Adrenal gland (tissue), 9 donors: ENCODE measurements at regions not wholly inside any gene's neighbourhood (a gene's known extent, or its start where the extent isn't known, plus 50 kb on each side); places are given as distances from the start of the nearest gene placed in this dataset.

ENCODE experiments used
- DNase-seq, 7 donors: peaks; one replicate each; pipeline ENCODE4 v3.0.0-alpha.2; 2019 to 2020
- H3K27ac ChIP-seq, 5 donors: fragments of 200-600 bp; sonication (generic) in 4 of 5; 1 replicate in 3 of 5; 2 replicates in 2 of 5; pipeline versions ENCODE4 v1.5.1 to v1.8.0; 2016 to 2020; ENCODE audit warnings: mild to moderate bottlenecking in 1 of 5
- H3K27me3 ChIP-seq: fragments of 200-600 bp; 2 replicates; pipeline ENCODE4 v1.8.0; 2021
- H3K36me3 ChIP-seq, 2 donors: fragments of 200-600 bp; replicated peaks in 1 of 2; 1 replicate in 1 of 2; 2 replicates in 1 of 2; pipeline versions ENCODE4 v1.5.1 to v1.8.0; 2018 to 2022
- H3K4me1 ChIP-seq, 2 donors: fragments of 200-600 bp; replicated peaks in 1 of 2; 1 replicate in 1 of 2; 2 replicates in 1 of 2; pipeline versions ENCODE4 v1.5.1 to v1.8.0; 2018 to 2021
- H3K4me3 ChIP-seq, 4 donors: fragments of 200-600 bp; sonication (generic) in 3 of 4; one replicate each; pipeline ENCODE4 v1.5.1; 2016 to 2018
- H3K9me3 ChIP-seq, 3 donors: fragments of 200-600 bp; sonication (generic) in 1 of 3; replicated peaks in 1 of 3; 1 replicate in 2 of 3; 2 replicates in 1 of 3; pipeline versions ENCODE4 v1.5.1 to v1.8.0; 2016 to 2021
- POLR2A ChIP-seq, 2 donors: fragments of 450-650 bp; IDR thresholded peaks; one replicate each; pipeline ENCODE4 v1.6.1; 2017; ENCODE audit warnings: antibody characterized with exemption in 2 of 2, mild to moderate bottlenecking in 2 of 2, moderate library complexity in 1 of 2
- WGBS, 4 donors: extraction: QIAGEN DNeasy Blood & Tissue Kit in 2 of 4; methylation state at CpG; one replicate each; pipeline versions ENCODE4 v1.1.5 to v1.1.7; 2013 to 2017; 5-methylcytosine and 5-hydroxymethylcytosine counted together
- intact Hi-C, 2 donors: fragments of 100-400 bp; cut with DNase I; formaldehyde crosslinking; loops; one replicate each; pipeline versions ENCODE4 v1.14.1 to v1.15.0; 2022 to 2023
- TF ChIP-seq, protein P1 (sequence below), 6 experiments: fragments of 450-650 bp in 4 of 6; fragments of 200-600 bp in 2 of 6; sonication (generic) in 1 of 6; IDR thresholded peaks; 1 replicate in 5 of 6; 2 replicates in 1 of 6; pipeline versions ENCODE4 v1.5.1 to v1.8.0; 2016 to 2021; ENCODE audit warnings: antibody characterized with exemption in 6 of 6, mild to moderate bottlenecking in 2 of 6, moderate library complexity in 1 of 6
- donor health status: healthy with polysubstance abuse.
- donor health status: Bipolar disorder and iron deficiency.
- donor health status: DM: yes; HTN: yes; CAD: no.
- donor health status: DM: no; HTN: no; CAD: no.
- donor health status: DM: no; HTN: no; CAD: no.

DNA sequence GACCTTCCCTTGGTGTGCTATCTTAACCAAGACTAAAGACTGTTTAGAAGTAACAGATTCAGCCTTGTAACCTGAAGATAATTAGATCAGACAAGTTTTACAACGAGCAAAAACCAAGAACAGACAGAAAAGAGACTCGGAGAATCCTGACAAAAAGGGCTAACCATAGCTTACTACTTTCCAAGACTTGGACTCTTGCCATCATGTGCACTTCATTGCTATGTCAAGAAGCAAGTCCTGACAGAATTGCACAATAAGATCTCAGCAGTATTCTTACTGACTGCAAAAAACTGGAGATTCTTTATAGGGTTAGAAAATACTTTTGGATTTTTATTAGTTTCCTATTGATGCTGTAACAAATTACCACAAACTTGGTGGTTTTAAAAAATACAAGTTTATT is 1539.0 kb upstream of the NUDT12 start:
- DNase-seq = no peak
- Histone ChIP-seq H3K36me3 (no peaks in the 10 kb centered on the region), H3K4me3 (no peak overlapping the region), H3K4me1 (no peaks in the 10 kb centered on the region), H3K27me3 (no peaks in the 10 kb centered on the region), H3K27ac (no peak overlapping the region), H3K9me3 (no peaks in the 10 kb centered on the region)
- intact Hi-C loops = no loop called here
- 41 to 59% (median 43%) methylated on average over 2 of the region's 2 CpGs for WGBS, 4 donors
- TF ChIP-seq POLR2A (IDR thresholded peaks at IDR 0.05) = no peak
- TF ChIP-seq, protein P1, sequence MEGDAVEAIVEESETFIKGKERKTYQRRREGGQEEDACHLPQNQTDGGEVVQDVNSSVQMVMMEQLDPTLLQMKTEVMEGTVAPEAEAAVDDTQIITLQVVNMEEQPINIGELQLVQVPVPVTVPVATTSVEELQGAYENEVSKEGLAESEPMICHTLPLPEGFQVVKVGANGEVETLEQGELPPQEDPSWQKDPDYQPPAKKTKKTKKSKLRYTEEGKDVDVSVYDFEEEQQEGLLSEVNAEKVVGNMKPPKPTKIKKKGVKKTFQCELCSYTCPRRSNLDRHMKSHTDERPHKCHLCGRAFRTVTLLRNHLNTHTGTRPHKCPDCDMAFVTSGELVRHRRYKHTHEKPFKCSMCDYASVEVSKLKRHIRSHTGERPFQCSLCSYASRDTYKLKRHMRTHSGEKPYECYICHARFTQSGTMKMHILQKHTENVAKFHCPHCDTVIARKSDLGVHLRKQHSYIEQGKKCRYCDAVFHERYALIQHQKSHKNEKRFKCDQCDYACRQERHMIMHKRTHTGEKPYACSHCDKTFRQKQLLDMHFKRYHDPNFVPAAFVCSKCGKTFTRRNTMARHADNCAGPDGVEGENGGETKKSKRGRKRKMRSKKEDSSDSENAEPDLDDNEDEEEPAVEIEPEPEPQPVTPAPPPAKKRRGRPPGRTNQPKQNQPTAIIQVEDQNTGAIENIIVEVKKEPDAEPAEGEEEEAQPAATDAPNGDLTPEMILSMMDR (IDR thresholded peaks at IDR 0.05) = no peak

DNA sequence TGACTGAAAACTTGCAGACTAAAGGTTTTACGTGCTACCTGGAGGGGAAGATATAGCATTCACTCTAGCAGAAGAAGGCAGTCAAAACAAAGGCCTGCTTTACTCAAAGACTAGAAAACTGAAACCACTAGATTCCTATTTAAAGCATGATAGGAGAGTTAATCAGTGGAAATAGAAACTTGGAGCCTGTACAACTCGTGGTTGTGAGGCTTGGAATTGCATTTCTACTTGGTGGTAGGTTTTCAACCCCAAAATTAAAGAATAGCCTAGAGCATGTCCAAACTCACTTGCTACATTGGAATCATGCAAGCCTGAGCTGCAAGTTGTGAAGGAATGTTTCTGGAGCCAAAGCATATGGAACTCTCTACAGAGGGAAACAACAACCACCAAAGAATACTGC is 1526.4 kb upstream of the NUDT12 start:
- Histone ChIP-seq H3K36me3 (no peaks in the 10 kb centered on the region), H3K9me3 (no peaks in the 10 kb centered on the region), H3K4me1 (no peaks in the 10 kb centered on the region), H3K27ac (no peak overlapping the region), H3K4me3 (no peak overlapping the region), H3K27me3 (no peaks in the 10 kb centered on the region)
- TF ChIP-seq, protein P1 (IDR thresholded peaks at IDR 0.05) = no peak
- TF ChIP-seq POLR2A (IDR thresholded peaks at IDR 0.05) = no peak
- intact Hi-C loops = no loop called here
- no peak for DNase-seq
- WGBS, 4 donors = 47 to 66% (median 57%) methylated on average over 2 of the region's 2 CpGs

DNA sequence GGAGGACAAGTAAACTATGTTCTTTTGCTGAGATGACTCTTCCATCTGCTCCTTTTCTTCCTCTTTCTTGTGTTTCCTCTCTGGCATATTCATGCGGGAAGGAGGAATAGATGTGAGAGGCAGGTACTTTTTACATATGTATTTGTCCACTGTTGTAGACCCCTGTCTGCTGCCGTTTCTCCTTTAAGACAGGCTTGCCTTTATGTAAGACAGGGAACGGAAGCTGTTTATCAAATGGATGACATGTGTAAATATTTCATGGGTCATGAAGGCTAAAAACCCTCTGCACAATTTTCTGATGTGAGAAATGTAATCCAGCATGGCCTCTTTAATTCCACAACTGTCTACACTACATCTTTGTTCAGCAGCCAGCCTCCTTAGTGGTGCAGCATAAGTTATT is 1525.5 kb upstream of the NUDT12 start:
- no peak for TF ChIP-seq POLR2A (IDR thresholded peaks at IDR 0.05)
- TF ChIP-seq, protein P1 (IDR thresholded peaks at IDR 0.05) = no peak
- no peak for DNase-seq
- H3K9me3 ChIP-seq = no peaks in the 10 kb centered on the region
- no peaks in the 10 kb centered on the region for H3K36me3 ChIP-seq
- WGBS, 4 donors = 28 to 42% (median 34%) methylated on average over 3 of the region's 3 CpGs
- no peak overlapping the region for H3K27ac ChIP-seq
- H3K27me3 ChIP-seq = no peaks in the 10 kb centered on the region
- no peaks in the 10 kb centered on the region for H3K4me1 ChIP-seq
- intact Hi-C loops = no loop called here
- H3K4me3 ChIP-seq = no peak overlapping the region

DNA sequence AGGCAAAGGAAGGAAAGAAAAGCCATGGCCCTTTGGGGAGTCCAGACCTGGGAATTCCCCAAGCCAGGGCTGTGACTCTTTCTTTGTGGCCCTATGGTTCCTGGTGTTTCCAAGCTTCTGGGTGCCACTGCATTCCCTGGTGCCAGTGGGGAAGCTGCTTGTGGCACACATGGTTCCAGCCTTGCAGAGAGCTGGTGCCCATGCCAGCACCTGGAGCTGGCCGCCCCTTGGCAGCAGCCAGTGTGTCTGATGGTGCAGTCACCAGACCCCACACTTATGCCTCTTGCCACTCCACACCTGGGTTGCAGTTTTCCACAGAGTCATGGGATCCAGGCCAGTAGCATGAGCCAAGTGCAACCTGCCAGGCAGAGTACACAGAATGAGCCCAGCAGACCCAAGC is 1495.3 kb upstream of the NUDT12 start:
- WGBS, 4 donors = 79 to 100% (median 84%) methylated on average over 1 of the region's 1 CpG; no CpG with 5 or more reads in 1 of the 4 donors

More for the DNA sequence above, 1495.3 kb upstream of the NUDT12 start:
- no peaks in the 10 kb centered on the region for H3K27me3 ChIP-seq
- H3K36me3 ChIP-seq = no peaks in the 10 kb centered on the region
- no peak overlapping the region for H3K4me3 ChIP-seq
- DNase-seq = no peak
- no peaks in the 10 kb centered on the region for H3K9me3 ChIP-seq
- no peak overlapping the region for H3K27ac ChIP-seq
- intact Hi-C loops = no loop called here
- no peaks in the 10 kb centered on the region for H3K4me1 ChIP-seq
- no peak for TF ChIP-seq POLR2A (IDR thresholded peaks at IDR 0.05)
- TF ChIP-seq, protein P1 (IDR thresholded peaks at IDR 0.05) = no peak
